Adrenal gland (tissue), 9 donors: ENCODE measurements at regions not wholly inside any gene's neighbourhood (a gene's known extent, or its start where the extent isn't known, plus 50 kb on each side); places are given as distances from the start of the nearest gene placed in this dataset.
"Not testable (repeated sequence)": the region's sequence is repeated elsewhere in the genome, so short reads cannot be mapped to it uniquely, and the experiment has no call there.

Source experiments
- DNase-seq, 7 donors: peaks; one replicate each; pipeline ENCODE4 v3.0.0-alpha.2; 2019 to 2020
- H3K27ac ChIP-seq, 5 donors: fragments of 200-600 bp; sonication (generic) in 4 of 5; 1 replicate in 3 of 5; 2 replicates in 2 of 5; pipeline versions ENCODE4 v1.5.1 to v1.8.0; 2016 to 2020; ENCODE audit warnings: mild to moderate bottlenecking in 1 of 5
- H3K27me3 ChIP-seq: fragments of 200-600 bp; 2 replicates; pipeline ENCODE4 v1.8.0; 2021
- H3K36me3 ChIP-seq, 2 donors: fragments of 200-600 bp; replicated peaks in 1 of 2; 1 replicate in 1 of 2; 2 replicates in 1 of 2; pipeline versions ENCODE4 v1.5.1 to v1.8.0; 2018 to 2022
- H3K4me1 ChIP-seq, 2 donors: fragments of 200-600 bp; replicated peaks in 1 of 2; 1 replicate in 1 of 2; 2 replicates in 1 of 2; pipeline versions ENCODE4 v1.5.1 to v1.8.0; 2018 to 2021
- H3K4me3 ChIP-seq, 4 donors: fragments of 200-600 bp; sonication (generic) in 3 of 4; one replicate each; pipeline ENCODE4 v1.5.1; 2016 to 2018
- H3K9me3 ChIP-seq, 3 donors: fragments of 200-600 bp; sonication (generic) in 1 of 3; replicated peaks in 1 of 3; 1 replicate in 2 of 3; 2 replicates in 1 of 3; pipeline versions ENCODE4 v1.5.1 to v1.8.0; 2016 to 2021
- POLR2A ChIP-seq, 2 donors: fragments of 450-650 bp; IDR thresholded peaks; one replicate each; pipeline ENCODE4 v1.6.1; 2017; ENCODE audit warnings: antibody characterized with exemption in 2 of 2, mild to moderate bottlenecking in 2 of 2, moderate library complexity in 1 of 2
- WGBS, 4 donors: extraction: QIAGEN DNeasy Blood & Tissue Kit in 2 of 4; methylation state at CpG; one replicate each; pipeline versions ENCODE4 v1.1.5 to v1.1.7; 2013 to 2017; 5-methylcytosine and 5-hydroxymethylcytosine counted together
- intact Hi-C, 2 donors: fragments of 100-400 bp; cut with DNase I; formaldehyde crosslinking; loops; one replicate each; pipeline versions ENCODE4 v1.14.1 to v1.15.0; 2022 to 2023
- TF ChIP-seq, protein P1 (sequence below), 6 experiments: fragments of 450-650 bp in 4 of 6; fragments of 200-600 bp in 2 of 6; sonication (generic) in 1 of 6; IDR thresholded peaks; 1 replicate in 5 of 6; 2 replicates in 1 of 6; pipeline versions ENCODE4 v1.5.1 to v1.8.0; 2016 to 2021; ENCODE audit warnings: antibody characterized with exemption in 6 of 6, mild to moderate bottlenecking in 2 of 6, moderate library complexity in 1 of 6
- donor health status: healthy with polysubstance abuse.
- donor health status: Bipolar disorder and iron deficiency.
- donor health status: DM: yes; HTN: yes; CAD: no.
- donor health status: DM: no; HTN: no; CAD: no.
- donor health status: DM: no; HTN: no; CAD: no.

GRCh38 chr4:53705151-53705764 lies 114.0 kb upstream of the LNX1 start:
- WGBS, 4 donors = 81 to 91% (median 87%) methylated on average over 3 of the region's 3 CpGs
- intact Hi-C loops = loop anchor here (5.0 to 10.0 kb wide), 2 partner anchors 522 to 530 kb away; partner anchors contain the start of gene PDGFRA (in 1 of the 2)

GRCh38 chr4:53704329-53704728 lies 113.0 kb upstream of the LNX1 start:
- intact Hi-C loops = loop anchor here in 1 of 2 donors (10.0 kb wide), 1 partner anchor 530 kb away; no protein-coding TSS in a partner anchor
- Histone ChIP-seq H3K9me3 (no peaks in the 10 kb centered on the region), H3K27me3 (no peaks in the 10 kb centered on the region), H3K36me3 (no peaks in the 10 kb centered on the region), H3K27ac (no peak overlapping the region), H3K4me3 (no peak overlapping the region), H3K4me1 (peaks cover 11 to 22% of the 10 kb centered on the region in 2 donors)
- DNase-seq = no peak
- TF ChIP-seq POLR2A (IDR thresholded peaks at IDR 0.05) = no peak
- TF ChIP-seq, protein P1, sequence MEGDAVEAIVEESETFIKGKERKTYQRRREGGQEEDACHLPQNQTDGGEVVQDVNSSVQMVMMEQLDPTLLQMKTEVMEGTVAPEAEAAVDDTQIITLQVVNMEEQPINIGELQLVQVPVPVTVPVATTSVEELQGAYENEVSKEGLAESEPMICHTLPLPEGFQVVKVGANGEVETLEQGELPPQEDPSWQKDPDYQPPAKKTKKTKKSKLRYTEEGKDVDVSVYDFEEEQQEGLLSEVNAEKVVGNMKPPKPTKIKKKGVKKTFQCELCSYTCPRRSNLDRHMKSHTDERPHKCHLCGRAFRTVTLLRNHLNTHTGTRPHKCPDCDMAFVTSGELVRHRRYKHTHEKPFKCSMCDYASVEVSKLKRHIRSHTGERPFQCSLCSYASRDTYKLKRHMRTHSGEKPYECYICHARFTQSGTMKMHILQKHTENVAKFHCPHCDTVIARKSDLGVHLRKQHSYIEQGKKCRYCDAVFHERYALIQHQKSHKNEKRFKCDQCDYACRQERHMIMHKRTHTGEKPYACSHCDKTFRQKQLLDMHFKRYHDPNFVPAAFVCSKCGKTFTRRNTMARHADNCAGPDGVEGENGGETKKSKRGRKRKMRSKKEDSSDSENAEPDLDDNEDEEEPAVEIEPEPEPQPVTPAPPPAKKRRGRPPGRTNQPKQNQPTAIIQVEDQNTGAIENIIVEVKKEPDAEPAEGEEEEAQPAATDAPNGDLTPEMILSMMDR (IDR thresholded peaks at IDR 0.05) = no peak
- 87 to 91% (median 89%) methylated on average over 2 of the region's 2 CpGs for WGBS, 4 donors

More at GRCh38 chr4:53705151-53705764, 114.0 kb upstream of the LNX1 start:
- Histone ChIP-seq H3K27me3 (no peaks in the 10 kb centered on the region), H3K27ac (no peak overlapping the region), H3K4me1 (peaks cover 11 to 22% of the 10 kb centered on the region in 2 donors), H3K36me3 (no peaks in the 10 kb centered on the region), H3K4me3 (no peak overlapping the region), H3K9me3 (no peaks in the 10 kb centered on the region)
- no peak for TF ChIP-seq POLR2A (IDR thresholded peaks at IDR 0.05)
- TF ChIP-seq, protein P1 (IDR thresholded peaks at IDR 0.05) = no peak
- no peak for DNase-seq

DNA sequence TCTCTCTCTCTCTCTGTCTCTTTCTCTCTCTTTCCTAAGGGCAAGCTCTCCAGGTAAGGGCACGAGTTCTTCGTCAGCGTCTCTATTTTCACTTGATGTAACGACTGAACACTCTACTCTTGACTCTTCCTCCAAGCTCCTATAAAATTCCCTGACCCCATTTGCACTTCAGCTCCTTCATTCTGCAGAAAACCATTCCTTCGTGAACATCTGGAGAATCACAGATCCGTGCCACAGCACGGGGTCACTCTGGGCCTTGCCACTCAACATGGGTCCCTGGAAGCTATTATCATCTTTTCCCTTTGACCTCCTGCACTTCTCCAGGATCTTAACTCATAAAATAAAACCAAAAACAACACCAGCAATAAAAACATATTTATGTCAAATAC lies 112.0 kb upstream of the LNX1 start:
- WGBS, 4 donors = 41 to 57% (median 49%) methylated on average over 7 of the region's 7 CpGs
- Histone ChIP-seq H3K9me3 (no peaks in the 10 kb centered on the region), H3K27ac (peak overlapping the region in 2 of 5 donors; percentile 38 to 84), H3K4me3 (peak overlapping the region in 1 of 4 donors; percentile 41), H3K36me3 (no peaks in the 10 kb centered on the region), H3K27me3 (no peaks in the 10 kb centered on the region), H3K4me1 (peaks cover 11 to 22% of the 10 kb centered on the region in 2 donors)
- intact Hi-C loops = loop anchor here in 1 of 2 donors (10.0 kb wide), 1 partner anchor 532 kb away; no protein-coding TSS in a partner anchor
- no peak for DNase-seq
- TF ChIP-seq, protein P1 (IDR thresholded peaks at IDR 0.05) = no peak
- TF ChIP-seq POLR2A (IDR thresholded peaks at IDR 0.05) = no peak

- H3K4me1 ChIP-seq = peaks cover 11 to 22% of the 10 kb centered on the region in 2 donors
- H3K27me3 ChIP-seq = no peaks in the 10 kb centered on the region
- intact Hi-C loops = loop anchor here in 1 of 2 donors (10.0 kb wide), 1 partner anchor 532 kb away; no protein-coding TSS in a partner anchor
- peak overlapping the region in 2 of 5 donors; percentile 58 to 84 for H3K27ac ChIP-seq
- no peaks in the 10 kb centered on the region for H3K9me3 ChIP-seq
- TF ChIP-seq, protein P1 (IDR thresholded peaks at IDR 0.05) = peak in 1 of 6 experiments; percentile 12
- TF ChIP-seq POLR2A (IDR thresholded peaks at IDR 0.05) = no peak
- DNase-seq = peak; percentile 68 to 91 (median 78)
- 7 to 9% (median 8%) methylated on average over 20 to 24 of the region's 24 CpGs for WGBS, 4 donors
- no peaks in the 10 kb centered on the region for H3K36me3 ChIP-seq
- H3K4me3 ChIP-seq = peak overlapping the region in 1 of 4 donors; percentile 41
Measured at GRCh38 chr4:53702334-53703266, 111.3 kb upstream of the LNX1 start.

- intact Hi-C loops = loop anchor here in 1 of 2 donors (10.0 kb wide), 1 partner anchor 534 kb away; no protein-coding TSS in a partner anchor
- not testable (repeated sequence) for H3K4me3 ChIP-seq, H3K9me3 ChIP-seq, DNase-seq, H3K36me3 ChIP-seq, H3K27me3 ChIP-seq, H3K27ac ChIP-seq
- peaks cover 11 to 22% of the 10 kb centered on the region in 2 donors for H3K4me1 ChIP-seq
- 93 to 99% (median 96%) methylated on average over 6 of the region's 6 CpGs for WGBS, 4 donors
Measured at GRCh38 chr4:53701260-53701659, 110.0 kb upstream of the LNX1 start.

- H3K4me3 ChIP-seq, H3K27ac ChIP-seq, H3K9me3 ChIP-seq, DNase-seq, H3K27me3 ChIP-seq, H3K36me3 ChIP-seq, intact Hi-C loops: not testable (repeated sequence)
- peaks cover 9 to 22% of the 10 kb centered on the region in 2 donors for H3K4me1 ChIP-seq
- WGBS, 4 donors = 83 to 90% (median 86%) methylated on average over 2 of the region's 2 CpGs
Measured at GRCh38 chr4:53699310-53699709, 108.0 kb upstream of the LNX1 start.
